GM12891 (cell line): ENCODE measurements at regions not wholly inside any gene's neighbourhood (a gene's known extent, or its start where the extent isn't known, plus 50 kb on each side); places are given as distances from the start of the nearest gene placed in this dataset.

Experiments
- POLR2A ChIP-seq: IDR thresholded peaks from 2 replicates; pipeline ENCODE4 v1.6.1; 2011; ENCODE audit warnings: low read depth, low read length, control low read depth
- SPI1 ChIP-seq: IDR thresholded peaks from 2 replicates; pipeline ENCODE4 v1.6.1; 2011; ENCODE audit warnings: low read depth, low read length, control low read depth
- TAF1 ChIP-seq: IDR thresholded peaks from 2 replicates; pipeline ENCODE4 v1.6.1; 2011; ENCODE audit warnings: low read depth, low read length, control low read depth

GRCh38 chr16:79329967-79330366, 270.6 kb downstream of the MAF start:
- TF ChIP-seq SPI1 (no peak), POLR2A (no peak), TAF1 (no peak)
